Midbrain (tissue), 1 donor: ENCODE measurements at regions not wholly inside any gene's neighbourhood (a gene's known extent, or its start where the extent isn't known, plus 50 kb on each side); places are given as distances from the start of the nearest gene placed in this dataset.

ENCODE experiments used
- DNase-seq: peaks from one replicate; lab custom pipeline; 2025; lab: John Stamatoyannopoulos, UW

DNA sequence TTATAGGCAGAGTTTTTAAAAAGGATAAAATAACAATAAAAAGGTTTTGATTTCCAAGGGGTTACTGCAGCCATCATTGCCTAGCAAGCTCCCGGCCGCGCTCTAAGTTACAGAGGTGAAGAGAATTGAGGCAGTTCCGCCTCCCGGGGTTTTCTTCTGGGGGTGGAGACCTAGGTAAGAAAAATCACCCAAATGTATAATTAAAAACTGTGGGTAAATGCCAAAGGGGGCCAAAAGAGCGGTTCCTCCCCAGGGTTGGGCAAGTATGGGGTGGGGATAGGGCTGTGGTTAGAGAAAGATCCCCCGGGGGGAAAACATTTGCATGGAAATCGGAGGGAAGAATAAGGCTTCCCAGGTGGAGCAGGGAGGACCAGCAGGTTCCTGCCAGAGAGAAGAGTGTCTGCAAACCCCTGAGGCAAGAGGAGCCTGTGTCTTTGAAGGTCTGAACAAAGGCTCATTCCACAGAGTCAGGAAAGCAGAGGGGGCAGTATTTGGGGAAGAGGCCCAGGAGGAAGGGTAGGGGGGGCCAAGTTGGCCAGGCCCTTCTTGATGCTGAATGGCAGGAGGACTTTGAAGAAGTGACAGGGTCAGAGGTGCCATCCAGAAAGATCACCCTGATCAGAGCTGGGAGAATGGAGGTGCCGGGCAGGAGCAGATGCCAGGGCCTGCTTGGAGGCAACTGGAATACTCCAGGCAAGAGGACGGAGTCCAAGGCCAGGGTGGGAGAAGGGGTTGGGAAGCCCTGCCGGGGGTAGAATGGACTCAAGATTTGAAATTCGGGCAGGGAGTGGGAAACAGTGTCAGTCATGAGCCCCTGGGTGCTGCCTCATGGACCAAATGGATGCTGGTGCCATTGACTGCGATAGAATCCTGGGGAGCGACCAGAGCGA, 152.9 kb upstream of the RGMA start:
- DNase-seq = no peak

DNA sequence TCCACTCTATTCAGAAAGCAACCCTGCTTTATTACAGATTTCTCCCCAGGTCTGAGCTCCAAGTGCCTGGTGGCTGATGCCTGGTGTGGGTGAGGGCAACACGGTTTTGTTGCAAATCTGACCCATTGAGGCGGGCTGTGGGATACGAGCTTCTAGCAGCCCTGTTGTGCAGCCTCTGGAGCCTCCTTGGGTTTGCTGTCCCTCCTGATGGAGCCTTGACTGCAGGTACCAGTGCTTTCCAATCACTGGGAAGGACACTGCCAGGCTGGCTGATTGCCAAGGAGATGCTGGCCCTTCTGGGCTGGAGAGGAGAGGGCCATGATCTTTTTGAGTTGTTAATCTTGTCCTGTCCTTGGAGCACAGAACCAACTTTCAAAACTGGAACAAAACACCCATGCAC, 151.0 kb upstream of the RGMA start:
- no peak for DNase-seq

DNA sequence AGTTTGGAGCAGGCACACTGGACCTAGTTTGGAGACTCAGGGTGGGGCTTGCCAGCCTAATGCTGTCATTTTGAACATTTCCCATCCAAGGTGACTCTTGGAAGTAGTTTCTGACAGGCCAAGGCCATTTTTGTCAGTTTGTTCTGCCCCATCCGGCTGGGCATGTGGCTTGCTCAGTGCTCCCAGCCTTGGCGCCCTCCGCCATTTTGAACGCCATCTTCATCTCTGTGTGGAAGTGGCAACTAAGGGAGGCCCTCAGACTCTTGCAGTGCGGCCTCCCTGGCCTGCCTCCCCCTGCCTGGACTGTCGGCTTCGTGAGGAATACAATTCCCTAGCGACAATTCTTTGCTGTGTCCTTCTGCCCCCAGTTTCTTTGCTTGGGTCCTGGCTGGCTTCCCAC, 150.6 kb upstream of the RGMA start:
- no peak for DNase-seq

DNA sequence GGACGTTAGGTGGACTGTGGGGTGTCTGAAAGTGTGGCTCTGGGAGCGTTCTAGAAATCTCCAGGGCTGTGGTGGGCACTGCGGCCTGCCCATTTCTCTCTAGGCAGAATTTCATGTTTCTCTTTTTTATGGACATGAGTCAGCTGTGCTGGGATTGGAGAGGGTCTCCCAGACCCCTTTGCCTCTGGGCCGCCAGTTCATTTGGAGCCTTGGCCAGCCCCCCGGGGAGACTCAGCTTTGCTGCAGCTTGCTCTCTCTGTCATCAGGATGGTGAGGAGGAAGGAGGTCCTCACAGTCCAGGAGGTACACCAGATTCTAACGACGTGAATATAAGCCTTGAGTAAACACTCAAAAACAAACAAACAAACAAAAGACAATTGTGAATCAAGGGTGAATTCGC, 149.6 kb upstream of the RGMA start:
- no peak for DNase-seq

DNA sequence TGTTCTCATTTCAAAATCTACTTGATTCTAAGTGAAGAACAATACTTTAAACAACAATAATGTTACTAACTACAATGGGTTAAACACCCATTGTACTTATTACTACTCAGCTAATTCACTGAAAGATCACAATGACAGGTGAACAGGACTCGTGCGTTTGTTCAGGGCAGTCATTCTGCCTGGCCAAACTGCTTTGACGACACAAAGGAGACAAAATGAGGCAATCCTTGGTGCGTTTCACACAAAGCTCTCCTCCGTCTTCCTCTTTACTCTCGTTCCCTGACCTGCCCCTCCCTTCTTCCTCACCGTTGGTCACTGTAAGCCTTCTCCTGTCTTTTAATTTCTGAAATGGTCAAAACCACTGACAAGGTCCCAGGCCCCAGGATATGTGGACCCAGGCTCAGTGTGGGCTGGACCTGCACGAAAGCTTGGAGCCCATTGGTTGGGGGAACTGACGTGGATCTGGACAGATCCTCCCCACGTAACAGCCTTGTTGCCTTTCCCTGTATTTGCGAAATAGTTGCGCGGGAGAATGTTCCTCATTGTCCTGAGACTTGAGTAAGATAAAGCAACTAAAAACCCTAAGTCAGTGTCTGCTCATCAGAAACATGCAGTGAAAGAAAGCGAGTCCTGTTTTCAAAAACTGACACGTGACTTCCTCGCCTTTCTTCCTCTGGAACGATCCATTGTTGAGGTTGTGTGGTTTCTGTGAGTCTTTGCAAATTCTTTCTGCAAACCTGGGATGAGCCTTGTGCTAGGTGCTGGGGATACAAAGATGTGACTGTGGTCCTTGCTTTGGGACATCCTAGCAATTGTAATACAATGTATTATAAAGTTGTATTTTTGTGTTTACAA, 147.1 kb upstream of the RGMA start:
- DNase-seq = peak; percentile 5

DNA sequence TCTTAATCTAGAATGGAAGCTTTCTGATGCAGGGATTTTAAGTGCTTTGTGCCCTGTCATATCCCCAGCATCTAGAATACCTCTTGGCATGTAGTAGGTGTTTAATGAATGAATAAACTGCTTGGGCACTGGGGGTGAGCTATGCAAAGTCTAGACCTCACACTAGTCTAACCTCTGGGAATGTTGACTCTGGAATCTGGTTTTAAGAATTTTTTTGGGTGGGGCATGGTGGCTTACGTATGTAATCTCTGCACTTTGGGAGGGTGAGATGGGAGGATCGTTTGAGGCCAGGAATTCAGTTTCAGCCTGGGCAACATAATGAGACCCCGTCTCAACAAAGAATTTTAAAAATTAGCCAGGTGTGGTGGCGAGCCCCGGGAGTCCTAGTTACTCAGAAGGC, 146.3 kb upstream of the RGMA start:
- no peak for DNase-seq

DNA sequence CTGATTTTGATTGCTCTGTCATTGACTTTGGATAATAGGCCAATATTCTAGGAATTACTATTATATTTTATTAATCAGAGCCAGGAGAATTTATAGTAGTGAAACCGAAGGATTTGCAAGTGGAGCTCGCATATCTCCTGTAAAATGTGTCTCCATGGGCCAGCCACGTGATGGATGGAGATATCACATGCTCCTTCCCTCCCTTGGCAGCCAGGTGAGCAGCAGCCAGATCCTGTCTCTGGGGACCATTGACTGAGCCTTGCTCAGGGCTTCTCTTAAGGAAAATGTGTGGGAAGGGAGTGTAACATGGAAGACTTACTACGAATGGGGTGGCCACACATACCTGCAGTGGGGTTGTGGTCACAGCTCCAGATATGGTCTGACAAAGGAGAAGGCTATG, 144.7 kb upstream of the RGMA start:
- no peak for DNase-seq

DNA sequence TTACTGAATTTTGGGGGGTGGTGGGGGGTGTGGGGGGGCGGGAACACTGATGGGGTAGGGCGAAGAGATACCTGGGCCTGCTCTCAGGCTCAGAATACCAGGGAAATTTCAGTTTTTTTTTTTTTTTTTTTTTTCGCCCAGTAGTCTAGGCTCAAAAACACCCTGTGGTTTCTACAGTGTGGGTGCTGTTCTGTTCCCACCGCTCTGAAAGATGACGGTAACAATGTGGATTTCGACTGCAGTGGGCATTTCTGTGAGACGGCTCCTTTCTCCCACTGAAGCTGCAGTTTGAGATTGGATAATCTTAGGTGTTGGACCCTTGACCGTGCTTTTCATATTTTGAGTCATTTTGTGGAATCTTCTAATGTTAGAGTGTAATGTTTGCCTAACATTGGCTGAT, 143.8 kb upstream of the RGMA start:
- no peak for DNase-seq

DNA sequence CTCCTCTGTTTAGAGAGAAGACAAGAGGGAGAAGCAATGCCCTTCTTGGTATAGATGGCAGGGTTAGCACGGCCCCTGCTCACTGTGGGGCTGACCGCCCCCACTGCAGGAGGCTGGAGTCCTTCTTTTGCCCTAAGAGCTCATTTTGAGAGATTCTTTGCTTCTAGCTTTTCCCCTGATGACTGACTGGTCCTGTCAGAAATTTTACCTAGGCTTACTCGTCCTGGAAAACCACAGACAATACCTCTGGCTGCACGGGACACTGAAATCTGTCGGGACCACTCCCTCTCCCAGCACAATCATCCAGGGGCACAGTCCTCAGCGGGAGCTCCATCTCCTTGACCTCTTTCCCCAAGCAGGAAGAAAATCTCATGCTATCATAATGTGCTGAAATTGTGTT, 143.0 kb upstream of the RGMA start:
- no peak for DNase-seq

DNA sequence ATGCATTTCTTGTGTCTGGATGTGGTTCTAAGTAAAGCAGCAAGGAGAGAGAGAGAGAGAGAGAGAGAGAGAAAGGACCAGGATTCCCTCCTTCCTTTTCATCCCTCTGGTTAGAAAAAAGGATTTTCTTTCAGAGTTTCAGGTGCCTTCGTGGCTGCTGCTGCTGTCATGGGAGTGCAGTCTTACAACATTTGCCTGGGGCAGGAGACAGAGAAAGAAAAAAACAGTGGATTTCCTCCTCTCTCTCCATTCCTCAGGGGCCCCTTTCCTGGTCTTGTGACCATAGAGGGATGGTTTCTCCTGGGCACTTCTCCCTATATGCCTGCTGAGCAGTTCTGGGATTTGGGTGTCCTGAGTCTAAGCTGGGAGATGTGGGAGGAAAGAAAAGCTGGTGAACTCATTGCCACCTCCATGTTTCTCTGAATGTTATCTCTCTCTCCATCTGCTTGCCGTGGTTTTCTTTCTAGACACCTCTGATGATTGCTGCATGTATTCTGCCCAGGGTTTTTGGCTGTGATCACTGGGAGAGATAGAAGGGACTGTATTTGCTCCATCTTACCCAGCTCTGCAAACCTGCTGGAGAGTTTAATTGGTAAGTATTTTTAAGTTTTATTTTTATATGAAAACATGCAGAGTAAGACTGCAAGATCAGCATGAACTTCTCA, 142.4 kb upstream of the RGMA start:
- no peak for DNase-seq

DNA sequence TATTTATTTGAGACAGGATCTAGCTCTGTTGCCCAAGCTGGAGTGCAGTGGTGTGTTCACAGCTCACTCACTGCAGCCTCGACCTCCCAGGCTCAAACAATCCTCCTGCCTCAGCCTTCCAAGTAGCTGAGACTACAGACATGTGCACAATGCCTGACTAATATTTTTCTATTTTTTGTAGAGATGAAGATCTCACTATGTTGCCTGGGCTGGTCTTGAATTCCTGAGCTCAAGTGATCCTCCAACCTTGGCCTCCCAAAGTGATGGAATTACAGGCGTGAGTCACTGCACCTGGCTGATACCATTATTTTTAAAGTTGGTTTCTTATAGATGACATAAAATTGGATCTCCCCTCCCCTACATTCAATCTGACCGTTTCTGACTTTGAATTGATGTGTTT, 139.5 kb upstream of the RGMA start:
- DNase-seq = no peak

DNA sequence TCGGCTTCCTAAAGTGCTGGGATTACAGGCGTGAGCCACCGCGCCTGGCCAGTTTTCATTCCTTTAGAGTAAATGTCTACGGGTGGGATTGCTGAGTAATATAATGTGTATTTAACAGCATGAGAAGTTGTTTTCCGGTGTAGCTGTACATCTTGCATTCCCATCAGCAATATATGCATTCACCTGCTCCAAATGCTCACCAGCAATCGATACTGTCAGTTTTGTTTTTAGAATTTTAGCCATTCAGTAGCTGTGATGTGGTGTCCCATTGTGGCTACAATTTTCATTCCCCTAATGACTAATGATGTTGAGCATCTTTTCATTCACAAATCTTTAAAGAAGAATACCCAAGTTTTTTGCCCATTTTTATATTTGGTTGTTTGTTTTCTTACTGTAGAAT, 134.8 kb upstream of the RGMA start:
- no peak for DNase-seq

DNA sequence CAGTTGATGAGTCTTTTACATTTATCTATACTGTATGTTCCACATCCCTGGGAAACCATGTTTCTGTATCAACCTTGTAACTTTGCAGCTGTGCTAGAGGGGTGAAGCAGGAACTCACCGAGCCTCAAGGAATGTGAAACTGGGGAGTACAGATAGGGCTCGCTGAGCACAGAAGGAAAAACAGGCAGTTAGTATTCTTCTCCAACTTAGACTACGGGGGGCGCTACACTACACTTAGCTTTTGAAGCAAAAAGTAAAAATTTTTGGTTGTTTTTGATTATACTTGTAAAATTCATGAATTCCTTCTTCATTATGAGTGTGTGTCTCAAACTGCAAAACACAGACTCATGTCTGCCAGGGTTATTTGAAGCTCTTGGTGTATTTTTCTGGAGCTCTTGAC, 132.7 kb upstream of the RGMA start:
- DNase-seq = no peak

DNA sequence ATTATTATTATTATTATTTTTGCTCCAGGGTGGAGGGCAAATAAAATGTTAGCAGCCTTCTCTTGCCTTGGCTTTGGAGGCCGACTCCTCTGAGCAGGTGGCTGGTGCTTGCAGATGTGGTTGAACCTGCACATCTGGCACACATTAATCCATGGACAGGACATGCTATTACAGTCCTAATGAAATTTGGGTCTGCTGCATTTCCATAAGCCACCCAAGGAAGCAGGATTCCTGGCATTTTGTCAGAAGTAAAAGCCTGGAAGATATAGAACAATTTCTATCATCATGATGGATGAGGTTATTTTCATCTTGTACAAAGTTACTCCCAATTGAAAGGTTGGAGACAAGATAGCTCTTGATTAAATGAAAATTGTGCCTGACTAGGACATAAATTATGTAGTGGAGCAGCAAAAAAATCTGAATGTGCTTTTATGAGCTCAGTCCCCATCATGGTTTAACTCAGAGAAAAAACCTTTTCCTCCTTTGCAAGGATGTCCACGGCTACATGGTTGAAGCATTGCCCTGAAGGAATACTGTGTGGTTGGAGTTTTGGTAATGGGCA, 130.9 kb upstream of the RGMA start:
- no peak for DNase-seq

DNA sequence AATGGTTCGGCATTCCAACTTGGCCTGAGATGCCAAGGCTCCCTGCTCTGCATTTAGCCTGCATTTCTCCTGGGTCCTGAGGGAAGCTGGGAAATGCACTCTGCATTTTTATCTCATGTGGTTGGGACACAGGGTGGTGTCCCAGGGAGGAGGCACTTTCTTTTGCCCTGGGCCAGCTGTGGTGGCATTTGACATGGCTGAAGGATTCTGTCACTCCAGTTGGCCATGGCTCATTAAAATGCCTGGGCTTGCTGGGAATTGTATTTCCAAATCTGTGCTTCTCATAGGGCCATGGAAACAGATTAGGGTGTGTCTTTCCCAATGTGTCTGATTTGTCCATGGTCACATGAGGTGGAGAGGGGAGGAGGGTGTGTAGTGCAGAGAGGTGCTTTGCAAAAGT, 128.3 kb upstream of the RGMA start:
- DNase-seq = no peak

DNA sequence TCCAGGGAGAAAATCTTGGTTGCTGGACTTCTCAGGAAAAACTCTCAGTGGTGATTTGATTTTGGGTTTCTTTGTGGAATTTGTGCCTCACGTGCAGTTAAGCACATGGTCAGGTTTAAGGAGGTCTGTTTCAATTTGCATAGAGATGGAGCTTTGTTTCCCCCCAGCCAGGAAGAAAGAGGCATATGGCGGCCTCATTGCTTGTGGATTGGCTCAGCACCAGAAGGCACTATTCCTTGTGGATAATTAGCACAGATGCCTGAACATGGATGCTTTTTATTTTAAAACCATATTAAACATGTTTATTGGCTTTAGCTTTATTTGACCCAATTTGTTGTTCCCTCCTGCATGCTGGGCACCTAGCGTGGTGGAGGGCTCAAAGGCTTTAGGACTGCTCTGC, 125.1 kb upstream of the RGMA start:
- DNase-seq = no peak

DNA sequence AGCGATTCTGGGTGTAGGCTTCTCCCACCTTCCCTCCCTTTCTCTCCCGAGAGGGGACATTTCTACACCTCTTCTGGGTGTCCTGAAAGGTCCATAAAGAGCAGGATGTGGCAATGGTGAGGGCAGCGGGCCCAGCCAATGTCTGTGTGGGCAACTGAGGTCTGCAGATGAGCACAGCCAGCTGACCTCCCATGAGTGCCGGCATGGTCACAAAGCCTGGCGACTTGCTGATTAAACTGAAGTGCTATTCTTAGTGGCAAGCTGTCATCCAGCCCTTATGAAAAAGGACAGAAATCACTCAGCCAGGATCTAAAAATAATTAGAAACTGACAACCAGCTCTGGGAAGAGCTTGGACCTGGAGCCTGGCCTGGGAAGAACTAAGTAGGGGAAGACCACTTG, 124.3 kb upstream of the RGMA start:
- no peak for DNase-seq

DNA sequence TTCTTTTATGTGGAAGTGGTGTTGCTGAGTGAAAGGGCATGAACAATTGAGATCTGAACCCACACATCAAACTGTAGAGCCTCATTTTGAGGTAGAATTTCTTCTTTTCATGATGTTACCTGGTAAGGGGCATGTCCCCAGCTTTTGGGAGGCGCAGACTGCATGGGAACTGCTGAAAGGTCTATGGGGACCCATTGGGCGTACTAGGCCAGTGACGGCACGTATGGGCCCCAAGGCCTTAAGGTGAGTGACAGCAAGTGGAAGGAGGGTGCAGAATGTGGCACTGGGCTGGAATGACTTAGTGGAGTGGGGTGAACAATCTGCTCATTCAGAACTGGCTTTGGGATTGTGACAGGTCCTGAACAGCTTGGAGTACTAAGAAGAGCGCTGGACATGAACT, 123.6 kb upstream of the RGMA start:
- no peak for DNase-seq

DNA sequence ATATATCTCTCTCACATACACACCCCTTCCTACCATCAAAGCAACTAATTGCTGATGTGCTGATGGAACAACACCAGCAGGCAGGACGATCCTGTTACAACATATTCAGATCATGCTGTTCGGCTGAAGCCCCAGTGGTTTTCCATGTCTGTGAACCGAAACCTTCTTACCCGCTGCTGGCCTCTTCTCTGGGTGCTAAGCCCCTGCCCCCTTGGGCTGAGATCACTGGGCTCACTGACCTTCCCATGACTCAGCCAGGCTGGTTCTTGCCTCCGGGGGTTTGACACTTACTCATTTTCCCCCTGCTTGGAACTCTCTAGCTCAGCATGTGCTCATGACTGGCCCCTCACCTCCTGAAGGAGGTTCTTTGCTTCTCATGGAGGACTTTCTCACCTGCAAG, 122.0 kb upstream of the RGMA start:
- no peak for DNase-seq

DNA sequence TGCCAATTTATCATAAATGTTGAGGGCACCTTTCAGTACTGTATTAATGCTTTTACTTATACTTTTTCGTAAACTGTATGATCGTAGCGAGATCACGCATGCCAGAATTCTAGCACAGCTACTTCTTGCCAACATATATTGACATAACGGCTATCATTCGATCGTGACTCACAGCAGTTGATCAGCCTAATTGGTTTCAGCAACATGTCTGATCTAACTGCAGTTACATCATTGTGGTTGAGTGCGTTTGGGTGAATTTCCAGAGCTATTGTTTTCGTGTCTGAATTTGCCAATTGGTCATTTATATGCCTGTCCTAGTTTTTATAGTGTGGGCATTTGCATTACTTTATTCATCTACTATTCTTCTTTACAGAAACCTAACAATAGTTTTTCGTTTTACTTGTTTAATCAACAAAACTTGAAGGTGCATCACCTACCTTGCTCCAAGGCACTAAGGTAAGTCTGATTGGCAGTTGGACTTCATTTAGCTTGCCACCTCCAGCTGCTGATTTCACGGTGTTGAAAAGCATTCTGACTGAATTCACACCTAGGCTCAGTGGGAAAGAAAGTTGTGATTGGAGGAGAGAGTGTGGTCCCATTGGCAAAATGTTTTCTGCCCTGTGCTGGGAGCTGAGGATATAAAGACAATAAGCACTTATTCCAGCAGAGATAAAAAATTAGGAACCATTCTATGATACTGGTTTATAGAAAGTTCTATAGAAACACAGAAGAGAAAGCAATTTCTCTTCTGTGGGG, 120.9 kb upstream of the RGMA start:
- no peak for DNase-seq

DNA sequence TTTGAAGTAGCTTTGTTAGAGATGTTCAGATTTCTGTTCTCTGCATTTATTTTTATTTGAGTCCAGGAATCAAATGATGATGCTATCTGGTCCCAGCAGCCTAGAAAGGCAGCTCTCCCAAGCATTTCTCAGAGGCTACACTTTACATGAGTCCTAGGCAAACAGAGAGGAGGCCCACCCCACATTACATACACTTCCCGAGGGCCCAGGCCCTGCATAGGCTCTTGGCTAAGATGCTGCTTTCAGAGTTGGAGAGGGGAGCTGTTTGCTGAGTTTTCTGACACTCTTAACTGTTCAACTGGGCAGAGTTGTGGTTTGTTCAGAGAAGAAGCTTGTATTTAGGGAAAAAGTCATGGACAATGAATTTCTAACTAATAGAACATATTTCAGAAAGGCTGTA, 117.9 kb upstream of the RGMA start:
- DNase-seq = no peak

DNA sequence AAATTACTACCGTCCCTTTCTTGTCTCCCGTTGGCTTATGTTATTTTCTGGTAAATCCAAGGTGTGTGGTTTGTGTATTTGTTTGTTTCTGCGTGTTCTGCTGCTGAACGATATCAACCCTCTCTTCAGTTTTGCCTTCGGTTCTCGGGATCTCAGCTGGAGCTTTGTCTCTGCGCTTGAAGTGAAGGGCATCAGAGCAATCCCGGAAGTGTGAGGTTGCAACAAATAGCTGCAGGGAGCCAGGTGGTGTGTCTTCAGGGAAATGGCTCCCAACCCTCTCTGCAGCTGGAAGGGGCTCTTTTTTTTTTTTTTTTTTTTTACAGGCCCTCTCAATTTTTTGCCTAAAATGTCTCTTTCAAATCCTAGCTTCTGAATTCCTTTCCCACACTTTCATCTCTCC, 116.4 kb upstream of the RGMA start:
- DNase-seq = no peak
